ENCODE measurements at regions not wholly inside any gene's neighbourhood (a gene's known extent, or its start where the extent isn't known, plus 50 kb on each side); places are given as distances from the start of the nearest gene placed in this dataset.

DNA sequence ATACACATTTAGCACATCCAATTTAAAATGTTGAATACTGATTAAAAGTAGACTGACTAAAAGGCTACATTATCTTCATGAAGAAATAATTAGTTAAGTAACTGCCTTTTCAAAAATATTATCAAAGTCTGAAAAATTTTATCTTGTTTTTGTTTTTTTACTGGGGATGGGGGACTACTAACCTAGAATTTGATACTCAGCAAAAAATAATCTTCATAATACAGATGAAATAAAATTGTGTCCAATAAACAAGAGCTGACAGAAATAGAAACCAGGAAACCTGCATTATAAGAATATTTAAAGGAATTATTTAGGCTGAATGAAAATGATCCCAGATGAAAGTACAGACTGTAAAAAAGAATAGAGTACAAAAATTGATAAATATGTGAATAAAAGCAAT is 200.7 kb upstream of the RGPD4 start:
- TF ChIP-seq, protein P1, sequence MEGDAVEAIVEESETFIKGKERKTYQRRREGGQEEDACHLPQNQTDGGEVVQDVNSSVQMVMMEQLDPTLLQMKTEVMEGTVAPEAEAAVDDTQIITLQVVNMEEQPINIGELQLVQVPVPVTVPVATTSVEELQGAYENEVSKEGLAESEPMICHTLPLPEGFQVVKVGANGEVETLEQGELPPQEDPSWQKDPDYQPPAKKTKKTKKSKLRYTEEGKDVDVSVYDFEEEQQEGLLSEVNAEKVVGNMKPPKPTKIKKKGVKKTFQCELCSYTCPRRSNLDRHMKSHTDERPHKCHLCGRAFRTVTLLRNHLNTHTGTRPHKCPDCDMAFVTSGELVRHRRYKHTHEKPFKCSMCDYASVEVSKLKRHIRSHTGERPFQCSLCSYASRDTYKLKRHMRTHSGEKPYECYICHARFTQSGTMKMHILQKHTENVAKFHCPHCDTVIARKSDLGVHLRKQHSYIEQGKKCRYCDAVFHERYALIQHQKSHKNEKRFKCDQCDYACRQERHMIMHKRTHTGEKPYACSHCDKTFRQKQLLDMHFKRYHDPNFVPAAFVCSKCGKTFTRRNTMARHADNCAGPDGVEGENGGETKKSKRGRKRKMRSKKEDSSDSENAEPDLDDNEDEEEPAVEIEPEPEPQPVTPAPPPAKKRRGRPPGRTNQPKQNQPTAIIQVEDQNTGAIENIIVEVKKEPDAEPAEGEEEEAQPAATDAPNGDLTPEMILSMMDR (IDR thresholded peaks at IDR 0.05; ENCODE audit: insufficient read depth, low read length), result no peak
- TF ChIP-seq SPI1 (IDR thresholded peaks at IDR 0.05; ENCODE audit: borderline replicate concordance, low read depth), result no peak

All from HL-60 (cell line).